ENCODE measurements at regions not wholly inside any gene's neighbourhood (a gene's known extent, or its start where the extent isn't known, plus 50 kb on each side); places are given as distances from the start of the nearest gene placed in this dataset.

- no peaks in the 10 kb centered on the region for H3K4me1 ChIP-seq (ENCODE audit: control insufficient read depth, insufficient read depth, low read length)
- ChIA-PET POLR2A (no interaction called here), RAD21 (ENCODE audit: unreplicated experiment) (no interaction called here), SMC1A (ENCODE audit: uncharacterized antibody, unreplicated experiment) (no interaction called here), CTCF (no interaction called here)
- no peak overlapping the region for H3K9ac ChIP-seq (ENCODE audit: control insufficient read depth, insufficient read depth, low read length)
- intact Hi-C loops (cut with micrococcal nuclease; ENCODE audit: unreplicated experiment) (no loop called here), in situ Hi-C loops (cut with MboI) (no loop called here)
- no peak overlapping the region for H3K27ac ChIP-seq (ENCODE audit: control insufficient read depth, insufficient read depth)
- no peaks in the 10 kb centered on the region for H3K79me2 ChIP-seq (ENCODE audit: control insufficient read depth, insufficient read depth, low read length)
- no peaks in the 10 kb centered on the region for H3K36me3 ChIP-seq (ENCODE audit: control insufficient read depth in 2 of 2, insufficient read depth in 2 of 2, low read length in 1 of 2)
- no peaks in the 10 kb centered on the region for H3K9me3 ChIP-seq (replicated peaks; ENCODE audit: control insufficient read depth, insufficient read depth, low read length)
- WGBS (ENCODE audit: insufficient coverage, insufficient replicate concordance, low lambda C conversion rate, missing lambda C conversion rate): 0% methylated on average over 1 of the region's 1 CpG
- no peaks in the 10 kb centered on the region for H4K20me1 ChIP-seq (ENCODE audit: control insufficient read depth, insufficient read depth)
- H3K4me3 ChIP-seq: no peak overlapping the region
- H2AFZ ChIP-seq (ENCODE audit: control insufficient read depth, low read depth, low read length): no peak overlapping the region
- H3K27me3 ChIP-seq (replicated peaks in 1 of 2; ENCODE audit: control insufficient read depth in 2 of 2, insufficient read depth in 2 of 2, low read length in 1 of 2): no peaks in the 10 kb centered on the region
- no peak for FAIRE-seq
- no peak for DNase-seq (ENCODE audit: low read depth, low spot score)
- no TSS peak for BruUV-seq (replicated peaks)
- TF ChIP-seq NFYA (IDR thresholded peaks at IDR 0.05; ENCODE audit: borderline replicate concordance, low read depth, low read length): no peak
- TF ChIP-seq RUNX3 (IDR thresholded peaks at IDR 0.05; ENCODE audit: low read length): no peak
- TF ChIP-seq GABPA (IDR thresholded peaks at IDR 0.05; ENCODE audit: low read depth): no peak
- TF ChIP-seq, protein P1, sequence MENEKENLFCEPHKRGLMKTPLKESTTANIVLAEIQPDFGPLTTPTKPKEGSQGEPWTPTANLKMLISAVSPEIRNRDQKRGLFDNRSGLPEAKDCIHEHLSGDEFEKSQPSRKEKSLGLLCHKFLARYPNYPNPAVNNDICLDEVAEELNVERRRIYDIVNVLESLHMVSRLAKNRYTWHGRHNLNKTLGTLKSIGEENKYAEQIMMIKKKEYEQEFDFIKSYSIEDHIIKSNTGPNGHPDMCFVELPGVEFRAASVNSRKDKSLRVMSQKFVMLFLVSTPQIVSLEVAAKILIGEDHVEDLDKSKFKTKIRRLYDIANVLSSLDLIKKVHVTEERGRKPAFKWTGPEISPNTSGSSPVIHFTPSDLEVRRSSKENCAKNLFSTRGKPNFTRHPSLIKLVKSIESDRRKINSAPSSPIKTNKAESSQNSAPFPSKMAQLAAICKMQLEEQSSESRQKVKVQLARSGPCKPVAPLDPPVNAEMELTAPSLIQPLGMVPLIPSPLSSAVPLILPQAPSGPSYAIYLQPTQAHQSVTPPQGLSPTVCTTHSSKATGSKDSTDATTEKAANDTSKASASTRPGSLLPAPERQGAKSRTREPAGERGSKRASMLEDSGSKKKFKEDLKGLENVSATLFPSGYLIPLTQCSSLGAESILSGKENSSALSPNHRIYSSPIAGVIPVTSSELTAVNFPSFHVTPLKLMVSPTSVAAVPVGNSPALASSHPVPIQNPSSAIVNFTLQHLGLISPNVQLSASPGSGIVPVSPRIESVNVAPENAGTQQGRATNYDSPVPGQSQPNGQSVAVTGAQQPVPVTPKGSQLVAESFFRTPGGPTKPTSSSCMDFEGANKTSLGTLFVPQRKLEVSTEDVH (IDR thresholded peaks at IDR 0.05; ENCODE audit: low read depth, partially characterized antibody): no peak
- no peak overlapping the region for H3K4me2 ChIP-seq (ENCODE audit: control insufficient read depth, insufficient read depth)
- ATAC-seq: no peak
Measured at GRCh38 chr16:82386761-82387160, 216.7 kb upstream of the MPHOSPH6 start.

- no peaks in the 10 kb centered on the region for H3K36me3 ChIP-seq (ENCODE audit: control insufficient read depth in 2 of 2, insufficient read depth in 2 of 2, low read length in 1 of 2)
- in situ Hi-C loops (cut with MboI) (no loop called here), intact Hi-C loops (cut with micrococcal nuclease; ENCODE audit: unreplicated experiment) (no loop called here)
- RAD21 ChIA-PET (ENCODE audit: unreplicated experiment): no interaction called here
- no peaks in the 10 kb centered on the region for H3K79me2 ChIP-seq (ENCODE audit: control insufficient read depth, insufficient read depth, low read length)
- no peak overlapping the region for H3K4me2 ChIP-seq (ENCODE audit: control insufficient read depth, insufficient read depth)
- ATAC-seq (peak; percentile 14; the same call in 1 of the 3 replicates), FAIRE-seq (no peak), DNase-seq (ENCODE audit: low read depth, low spot score) (no peak)
- H4K20me1 ChIP-seq (ENCODE audit: control insufficient read depth, insufficient read depth): no peaks in the 10 kb centered on the region
- no peak overlapping the region for H3K27ac ChIP-seq (ENCODE audit: control insufficient read depth, insufficient read depth)
- H3K9me3 ChIP-seq (replicated peaks; ENCODE audit: control insufficient read depth, insufficient read depth, low read length): no peaks in the 10 kb centered on the region
- POLR2A ChIA-PET: no interaction called here
- BruUV-seq (replicated peaks): no TSS peak
- H3K4me3 ChIP-seq: no peak overlapping the region
- H3K4me1 ChIP-seq (ENCODE audit: control insufficient read depth, insufficient read depth, low read length): no peaks in the 10 kb centered on the region
- H3K27me3 ChIP-seq (replicated peaks in 1 of 2; ENCODE audit: control insufficient read depth in 2 of 2, insufficient read depth in 2 of 2, low read length in 1 of 2): no peaks in the 10 kb centered on the region; a peak in 1 of 4 replicates
- 24% methylated on average over 4 of the region's 4 CpGs for WGBS (ENCODE audit: insufficient coverage, insufficient replicate concordance, low lambda C conversion rate, missing lambda C conversion rate)
- H3K9ac ChIP-seq (ENCODE audit: control insufficient read depth, insufficient read depth, low read length): no peak overlapping the region
- SMC1A ChIA-PET (ENCODE audit: uncharacterized antibody, unreplicated experiment): interaction anchor here (0.7 kb wide), 1 partner anchor 17 kb away, joined by 3 read pairs; no protein-coding TSS in a partner anchor
- CTCF ChIA-PET: no interaction called here
- no peak overlapping the region for H2AFZ ChIP-seq (ENCODE audit: control insufficient read depth, low read depth, low read length)
- no peak for TF ChIP-seq CBX3 (IDR thresholded peaks at IDR 0.05; ENCODE audit: borderline replicate concordance, low read depth)
- no peak for TF ChIP-seq PRDM15 (CRISPR knock-in tag; IDR thresholded peaks at IDR 0.05)
- no peak for TF ChIP-seq JUNB (IDR thresholded peaks at IDR 0.05)
- TF ChIP-seq ASH2L (IDR thresholded peaks at IDR 0.05; ENCODE audit: borderline replicate concordance, low read depth): no peak
- no peak for TF ChIP-seq MLLT1 (IDR thresholded peaks at IDR 0.05)
- TF ChIP-seq ZNF384 (IDR thresholded peaks at IDR 0.05; ENCODE audit: borderline replicate concordance, low read depth, low read length): no peak
Measured at GRCh38 chr16:82384949-82385348, 214.9 kb upstream of the MPHOSPH6 start.

All from GM12878 (cell line).